Mesendoderm (in vitro differentiated cells): ENCODE measurements at regions not wholly inside any gene's neighbourhood (a gene's known extent, or its start where the extent isn't known, plus 50 kb on each side); places are given as distances from the start of the nearest gene placed in this dataset.

ENCODE experiments used
- DNase-seq: peaks from one replicate; pipeline ENCODE4 v3.0.0; 2013
- H2AK5ac ChIP-seq: 2 replicates; pipeline ENCODE4 v1.6.1; 2013; ENCODE audit warnings: low read length, inconsistent platforms
- H2BK120ac ChIP-seq: 2 replicates; pipeline ENCODE4 v1.6.1; 2013; ENCODE audit warnings: low read depth, mild to moderate bottlenecking, low read length, moderate library complexity, mixed read lengths
- H2BK15ac ChIP-seq: replicated peaks from 2 replicates; pipeline ENCODE4 v1.6.1; 2013; ENCODE audit warnings: low read depth, mild to moderate bottlenecking, moderate library complexity
- H2BK5ac ChIP-seq: 2 replicates; pipeline ENCODE4 v1.6.1; 2013; ENCODE audit warnings: low read length, inconsistent platforms
- H3K18ac ChIP-seq: 2 replicates; pipeline ENCODE4 v1.6.1; 2013; ENCODE audit warnings: mild to moderate bottlenecking, low read length, mixed read lengths
- H3K23ac ChIP-seq: one replicate; pipeline ENCODE4 v1.6.1; 2013; ENCODE audit warnings: low read length
- H3K27ac ChIP-seq: 2 replicates; pipeline ENCODE4 v1.5.1; 2013; ENCODE audit warnings: low read depth, mild to moderate bottlenecking, inconsistent platforms, low read length, moderate library complexity
- H3K27me3 ChIP-seq: 2 replicates; pipeline ENCODE4 v1.6.1; 2013; ENCODE audit warnings: low read length, control low read depth, mild to moderate bottlenecking, inconsistent platforms; ENCODE audit not compliant: insufficient read depth, poor library complexity
- H3K36me3 ChIP-seq: 2 replicates; pipeline ENCODE4 v1.6.1; 2013; ENCODE audit warnings: low read length, inconsistent platforms; ENCODE audit not compliant: control insufficient read depth, insufficient read depth
- H3K4ac ChIP-seq: one replicate; pipeline ENCODE4 v1.6.1; 2013; ENCODE audit warnings: low read depth, mild to moderate bottlenecking, low read length, moderate library complexity
- H3K4me1 ChIP-seq: 2 replicates; pipeline ENCODE4 v1.6.1; 2013; ENCODE audit warnings: low read depth, low read length, inconsistent platforms; ENCODE audit not compliant: control insufficient read depth
- H3K4me2 ChIP-seq: 2 replicates; pipeline ENCODE4 v1.6.1; 2013; ENCODE audit warnings: low read length
- H3K4me3 ChIP-seq: 2 replicates; pipeline ENCODE4 v1.5.1; 2013; ENCODE audit warnings: mild to moderate bottlenecking, low read length
- H3K56ac ChIP-seq: one replicate; pipeline ENCODE4 v1.6.1; 2013; ENCODE audit warnings: low read length
- H3K79me1 ChIP-seq: 2 replicates; pipeline ENCODE4 v1.6.1; 2013; ENCODE audit warnings: low read length, inconsistent platforms
- H3K79me2 ChIP-seq: 2 replicates; pipeline ENCODE4 v1.6.1; 2013; ENCODE audit warnings: mild to moderate bottlenecking, low read length; ENCODE audit not compliant: control insufficient read depth, insufficient read depth
- H3K9ac ChIP-seq: 2 replicates; pipeline ENCODE4 v1.6.1; 2013; ENCODE audit warnings: low read length, inconsistent platforms
- H4K5ac ChIP-seq: one replicate; pipeline ENCODE4 v1.6.1; 2013; ENCODE audit warnings: low read length
- H4K8ac ChIP-seq: one replicate; pipeline ENCODE4 v1.6.1; 2013; ENCODE audit warnings: low read depth, mild to moderate bottlenecking, control low read depth, low read length, moderate library complexity
- WGBS: extraction: QIAGEN DNeasy Blood & Tissue Kit; methylation state at CpG from one replicate; pipeline ENCODE4 v1.1.7; 2013; ENCODE audit warnings: low lambda C conversion rate, missing lambda C conversion rate; ENCODE audit not compliant: insufficient coverage; ENCODE audit errors: extremely low coverage; 5-methylcytosine and 5-hydroxymethylcytosine counted together

GRCh38 chr9:134522502-134522848 is 119.1 kb upstream of the COL5A1 start:
- Histone ChIP-seq H4K5ac (no peak overlapping the region), H2AK5ac (no peak overlapping the region), H3K9ac (no peak overlapping the region), H3K23ac (no peak overlapping the region), H3K36me3 (no peaks in the 10 kb centered on the region), H3K79me2 (no peaks in the 10 kb centered on the region), H3K4me2 (no peak overlapping the region), H3K18ac (no peak overlapping the region), H2BK5ac (no peak overlapping the region), H3K27me3 (no peaks in the 10 kb centered on the region), H3K4me3 (no peak overlapping the region), H3K4me1 (no peaks in the 10 kb centered on the region), H4K8ac (no peak overlapping the region), H2BK15ac (no peak overlapping the region), H3K79me1 (no peaks in the 10 kb centered on the region), H2BK120ac (no peak overlapping the region), H3K4ac (no peak overlapping the region), H3K56ac (no peak overlapping the region), H3K27ac (no peak overlapping the region)
- no peak for DNase-seq
- WGBS = no CpG with 5 or more reads among the region's 7 CpGs

- H3K27ac ChIP-seq = no peak overlapping the region
- DNase-seq = no peak
- H2AK5ac ChIP-seq = no peak overlapping the region
- H4K8ac ChIP-seq = no peak overlapping the region
- H3K79me1 ChIP-seq = no peaks in the 10 kb centered on the region
- H3K9ac ChIP-seq = no peak overlapping the region
- no peak overlapping the region for H4K5ac ChIP-seq
- no peak overlapping the region for H3K4ac ChIP-seq
- no peak overlapping the region for H3K18ac ChIP-seq
- no peak overlapping the region for H2BK15ac ChIP-seq
- H3K23ac ChIP-seq = no peak overlapping the region
- H2BK120ac ChIP-seq = no peak overlapping the region
- no peaks in the 10 kb centered on the region for H3K79me2 ChIP-seq
- H3K4me3 ChIP-seq = no peak overlapping the region
- no peaks in the 10 kb centered on the region for H3K4me1 ChIP-seq
- H3K56ac ChIP-seq = no peak overlapping the region
- H3K36me3 ChIP-seq = no peaks in the 10 kb centered on the region
- no CpG with 5 or more reads among the region's 11 CpGs for WGBS
- no peak overlapping the region for H2BK5ac ChIP-seq
- no peak overlapping the region for H3K4me2 ChIP-seq
- H3K27me3 ChIP-seq = no peaks in the 10 kb centered on the region
Observed at GRCh38 chr9:134522976-134523375, 118.6 kb upstream of the COL5A1 start.

GRCh38 chr9:134525070-134525815 is 116.4 kb upstream of the COL5A1 start:
- Histone ChIP-seq H3K4me2 (no peak overlapping the region), H3K18ac (no peak overlapping the region), H2AK5ac (no peak overlapping the region), H3K9ac (no peak overlapping the region), H3K4ac (no peak overlapping the region), H3K4me1 (no peaks in the 10 kb centered on the region), H3K27ac (no peak overlapping the region), H3K4me3 (no peak overlapping the region), H3K79me1 (no peaks in the 10 kb centered on the region), H2BK15ac (no peak overlapping the region), H3K27me3 (no peaks in the 10 kb centered on the region), H2BK5ac (no peak overlapping the region), H3K23ac (no peak overlapping the region), H3K56ac (no peak overlapping the region), H4K8ac (no peak overlapping the region), H3K36me3 (no peaks in the 10 kb centered on the region), H4K5ac (no peak overlapping the region), H2BK120ac (no peak overlapping the region), H3K79me2 (no peaks in the 10 kb centered on the region)
- no peak for DNase-seq
- no CpG with 5 or more reads among the region's 26 CpGs for WGBS

- WGBS = no CpG with 5 or more reads among the region's 26 CpGs
- H3K79me2 ChIP-seq = no peaks in the 10 kb centered on the region
- H3K18ac ChIP-seq = no peak overlapping the region
- H2BK5ac ChIP-seq = no peak overlapping the region
- H2BK120ac ChIP-seq = no peak overlapping the region
- H3K23ac ChIP-seq = no peak overlapping the region
- H3K56ac ChIP-seq = no peak overlapping the region
- H3K27ac ChIP-seq = no peak overlapping the region
- H2AK5ac ChIP-seq = no peak overlapping the region
- H3K4me2 ChIP-seq = no peak overlapping the region
- H3K27me3 ChIP-seq = no peaks in the 10 kb centered on the region
- H3K4ac ChIP-seq = no peak overlapping the region
- no peak overlapping the region for H4K8ac ChIP-seq
- H3K4me3 ChIP-seq = no peak overlapping the region
- H3K9ac ChIP-seq = no peak overlapping the region
- no peaks in the 10 kb centered on the region for H3K4me1 ChIP-seq
- no peaks in the 10 kb centered on the region for H3K79me1 ChIP-seq
- H3K36me3 ChIP-seq = no peaks in the 10 kb centered on the region
- no peak overlapping the region for H2BK15ac ChIP-seq
- no peak overlapping the region for H4K5ac ChIP-seq
- no peak for DNase-seq
Observed at GRCh38 chr9:134525841-134526583, 115.6 kb upstream of the COL5A1 start.

GRCh38 chr9:134526584-134527477 is 114.8 kb upstream of the COL5A1 start:
- Histone ChIP-seq H2BK5ac (no peak overlapping the region), H2BK120ac (no peak overlapping the region), H3K79me1 (no peaks in the 10 kb centered on the region), H3K79me2 (no peaks in the 10 kb centered on the region), H3K23ac (no peak overlapping the region), H2AK5ac (no peak overlapping the region), H3K27me3 (no peaks in the 10 kb centered on the region), H3K36me3 (no peaks in the 10 kb centered on the region), H3K9ac (no peak overlapping the region), H3K4me1 (no peaks in the 10 kb centered on the region), H4K8ac (no peak overlapping the region), H3K4me3 (no peak overlapping the region), H3K18ac (no peak overlapping the region), H4K5ac (no peak overlapping the region), H3K27ac (no peak overlapping the region), H2BK15ac (no peak overlapping the region), H3K4ac (no peak overlapping the region), H3K4me2 (no peak overlapping the region), H3K56ac (no peak overlapping the region)
- WGBS = no CpG with 5 or more reads among the region's 19 CpGs
- no peak for DNase-seq
